HG03095 (cell line): ENCODE measurements at regions not wholly inside any gene's neighbourhood (a gene's known extent, or its start where the extent isn't known, plus 50 kb on each side); places are given as distances from the start of the nearest gene placed in this dataset.

Source experiments
- ATAC-seq: cut with Tn5 transposase; IDR thresholded peaks from one replicate; pipeline ENCODE4 v1.9.1; 2021; ENCODE audit warnings: moderate library complexity; ENCODE audit not compliant: unreplicated experiment

DNA sequence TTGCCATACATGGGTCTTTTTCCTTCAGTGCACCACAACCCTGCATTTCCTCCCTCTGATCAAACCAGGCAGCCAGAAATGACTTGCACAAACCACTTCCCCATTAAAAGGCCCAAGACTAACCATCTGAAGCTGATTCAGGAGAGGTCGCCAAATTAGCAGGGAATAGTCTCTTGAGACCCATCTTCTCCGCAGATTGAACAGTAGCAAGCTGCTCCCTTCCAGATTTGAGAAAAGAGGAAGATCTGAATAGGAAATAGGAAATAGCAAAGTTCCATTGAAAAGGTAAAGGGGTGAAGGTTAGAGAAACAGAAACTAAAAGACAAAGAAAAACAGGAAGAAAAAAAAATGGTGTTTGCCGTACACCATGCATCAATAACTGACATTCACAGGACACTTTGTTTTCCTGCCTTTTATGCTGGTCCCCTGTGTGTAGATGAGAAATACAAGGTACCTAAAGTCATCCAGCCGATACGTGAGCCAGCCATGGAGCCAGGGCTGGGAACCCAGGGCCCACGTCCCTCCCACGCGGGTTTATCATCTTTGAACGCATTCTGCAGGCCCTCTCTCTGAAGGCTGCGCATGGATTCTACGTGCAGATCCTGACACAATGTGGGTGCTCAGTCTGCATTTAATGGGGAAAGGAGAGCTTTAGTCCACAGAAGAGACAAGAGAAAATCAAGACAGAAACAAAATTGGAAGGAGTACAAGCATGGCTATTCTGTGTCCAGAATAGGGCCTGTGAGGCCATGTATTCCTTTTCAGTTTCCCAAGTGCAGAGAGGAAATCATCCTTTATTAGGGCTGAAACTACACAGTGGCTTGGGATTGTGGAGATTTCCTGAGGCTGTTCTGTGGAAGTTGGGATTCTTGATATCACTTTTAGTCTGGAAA is 268.4 kb upstream of the NPVF start:
- peak; percentile 84 for ATAC-seq

DNA sequence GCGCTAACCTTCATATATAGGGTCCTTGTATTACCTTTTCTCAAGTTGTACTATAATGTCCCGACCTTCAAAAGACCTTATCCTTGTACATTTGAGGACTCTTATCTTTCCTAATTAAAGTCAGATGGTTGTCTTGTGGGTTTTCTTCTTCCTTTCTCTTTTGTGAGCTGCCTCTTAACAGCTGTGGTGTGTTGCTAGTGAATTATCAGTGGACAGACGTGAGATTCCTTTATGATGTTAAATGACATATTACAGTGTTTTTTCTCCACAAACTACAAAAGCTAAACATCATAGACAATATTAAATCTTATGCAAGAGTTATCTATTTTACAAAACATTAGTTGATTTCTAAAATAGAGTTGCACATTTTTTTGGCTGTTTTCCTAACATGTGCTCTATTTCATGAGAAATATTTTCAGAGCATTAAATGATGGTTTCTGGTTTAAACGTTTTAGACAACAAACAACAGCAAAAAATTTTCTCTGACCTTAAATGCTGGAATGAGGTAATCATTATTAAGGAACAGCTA is 272.2 kb upstream of the NPVF start:
- ATAC-seq: no peak

- no peak for ATAC-seq
Observed at GRCh38 chr7:25503306-25503705, 275.0 kb upstream of the NPVF start.

DNA sequence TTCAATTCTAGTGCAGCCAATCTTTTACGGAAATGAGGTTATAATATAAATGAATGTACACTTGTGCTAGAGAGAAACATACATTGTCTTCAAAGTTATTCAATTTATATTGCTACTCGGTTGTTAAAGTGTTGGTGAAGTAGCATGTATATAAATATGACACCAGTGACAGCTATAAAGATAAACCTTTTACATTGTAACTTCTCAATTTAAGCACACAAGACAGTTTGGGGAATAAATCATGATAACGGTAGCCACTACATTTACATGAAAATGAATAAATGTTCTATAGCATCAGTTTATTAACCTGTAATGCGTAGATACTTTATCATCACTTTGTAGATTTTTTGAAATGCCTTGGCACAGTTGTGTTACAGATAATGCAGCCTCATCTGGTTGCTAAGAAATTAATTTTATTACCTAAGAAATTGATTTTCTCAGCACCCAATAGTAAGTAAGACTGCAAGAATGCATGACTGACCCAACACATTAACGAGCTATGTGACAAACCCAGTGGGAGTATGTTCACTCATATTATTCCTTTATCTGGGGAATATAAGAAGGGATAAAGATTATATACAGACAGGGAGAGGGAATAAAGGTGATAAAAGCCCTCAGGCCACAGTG is 283.9 kb upstream of the NPVF start:
- ATAC-seq: no peak

- no peak for ATAC-seq
Observed at GRCh38 chr7:25515633-25516275, 287.5 kb upstream of the NPVF start.

GRCh38 chr7:25517906-25518305 is 289.6 kb upstream of the NPVF start:
- no peak for ATAC-seq

GRCh38 chr7:25520017-25520416 is 291.7 kb upstream of the NPVF start:
- ATAC-seq: no peak

DNA sequence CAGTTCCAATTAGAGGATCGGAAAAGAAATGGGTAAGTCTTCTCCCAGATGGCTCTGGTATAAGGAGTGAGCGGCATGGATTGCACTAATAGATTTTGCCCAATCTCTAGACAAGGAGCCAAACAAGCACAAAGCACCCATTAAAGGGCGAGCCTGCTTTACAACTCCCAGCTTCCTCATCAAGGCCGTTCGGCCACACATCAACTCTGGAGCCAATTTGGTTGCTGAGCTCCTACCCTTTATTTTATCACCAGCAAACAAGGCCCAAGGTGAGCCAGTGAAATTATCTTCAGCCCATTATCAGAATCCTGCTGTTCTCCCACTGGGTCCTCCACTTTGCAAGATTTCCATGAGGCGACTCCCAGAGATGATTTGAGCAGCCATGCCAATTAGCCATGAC is 292.2 kb upstream of the NPVF start:
- no peak for ATAC-seq

GRCh38 chr7:25521236-25521635 is 292.9 kb upstream of the NPVF start:
- ATAC-seq: no peak

DNA sequence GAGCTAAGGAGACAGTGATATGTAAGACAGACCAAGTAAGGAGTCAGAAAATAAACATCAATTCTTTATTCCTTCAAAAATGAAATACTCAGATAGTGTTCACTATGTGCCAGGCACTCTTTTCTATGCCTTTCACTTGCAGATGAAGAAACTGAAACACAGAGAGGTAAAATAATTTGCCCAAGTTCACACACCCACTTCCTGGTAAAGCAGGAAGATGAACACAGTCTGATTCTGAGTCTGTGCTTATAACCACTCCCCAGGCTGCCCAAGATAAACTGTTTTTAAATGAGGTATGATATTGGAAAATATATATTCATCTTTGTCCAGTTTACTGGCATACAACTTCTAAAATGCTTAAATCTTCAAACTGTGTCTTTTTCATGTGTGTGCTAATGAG is 294.4 kb upstream of the NPVF start:
- no peak for ATAC-seq

GRCh38 chr7:25527665-25528170 is 299.4 kb upstream of the NPVF start:
- ATAC-seq: no peak

- ATAC-seq: no peak
Observed at GRCh38 chr7:25529320-25529719, 301.0 kb upstream of the NPVF start.

DNA sequence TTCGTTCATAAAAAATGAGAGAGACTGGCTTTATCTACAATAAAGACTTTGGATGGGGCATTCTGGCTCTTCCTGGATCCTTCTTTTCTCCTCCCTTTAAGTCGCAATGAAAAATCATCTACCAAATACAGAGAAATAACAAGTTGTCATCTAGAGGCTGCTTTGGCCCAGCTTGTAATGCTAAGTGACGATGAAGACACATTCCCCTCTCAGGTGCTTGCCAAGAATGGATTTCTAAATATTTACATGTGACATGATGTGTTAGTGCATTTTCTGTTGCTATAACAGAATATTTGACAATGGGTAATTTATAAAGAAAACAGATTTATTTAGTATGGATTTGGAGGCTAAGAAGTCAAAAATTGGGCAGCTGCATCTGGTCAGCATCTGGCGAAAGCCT is 308.6 kb upstream of the NPVF start:
- no peak for ATAC-seq

DNA sequence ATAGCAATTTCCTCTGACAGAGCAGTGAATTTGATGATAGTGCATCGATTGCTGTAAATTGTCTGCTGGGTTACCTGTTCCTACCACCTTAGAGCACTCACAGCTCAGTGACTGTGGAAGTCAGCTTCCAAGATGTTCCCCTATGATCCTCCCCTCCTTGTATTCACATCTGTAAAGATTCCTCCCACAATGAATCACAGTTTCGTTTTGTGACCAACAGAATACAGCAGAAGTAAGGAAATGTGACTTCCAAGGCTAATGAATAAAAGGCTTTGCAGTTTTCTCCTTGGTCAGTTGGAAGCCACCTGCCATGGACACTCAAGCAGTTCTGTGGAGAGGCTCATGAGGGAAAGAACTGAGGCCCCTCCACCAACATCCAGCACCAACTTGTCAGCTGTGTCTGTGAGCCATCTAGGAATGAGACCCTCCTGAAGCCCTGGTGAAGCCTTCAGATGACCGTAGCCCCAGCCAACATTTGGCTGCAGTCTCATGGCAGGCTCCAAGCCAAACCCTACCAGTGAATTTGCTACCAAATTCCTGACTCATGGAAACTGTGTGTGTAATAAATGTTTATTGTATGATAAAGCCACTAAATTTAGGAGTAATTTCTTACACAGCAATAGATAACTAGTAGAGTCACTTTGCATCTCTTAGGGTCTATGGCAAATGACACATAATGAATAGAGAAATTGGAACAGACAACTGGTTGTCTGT is 309.5 kb upstream of the NPVF start:
- no peak for ATAC-seq

GRCh38 chr7:25541094-25541821 is 313.0 kb upstream of the NPVF start:
- no peak for ATAC-seq

DNA sequence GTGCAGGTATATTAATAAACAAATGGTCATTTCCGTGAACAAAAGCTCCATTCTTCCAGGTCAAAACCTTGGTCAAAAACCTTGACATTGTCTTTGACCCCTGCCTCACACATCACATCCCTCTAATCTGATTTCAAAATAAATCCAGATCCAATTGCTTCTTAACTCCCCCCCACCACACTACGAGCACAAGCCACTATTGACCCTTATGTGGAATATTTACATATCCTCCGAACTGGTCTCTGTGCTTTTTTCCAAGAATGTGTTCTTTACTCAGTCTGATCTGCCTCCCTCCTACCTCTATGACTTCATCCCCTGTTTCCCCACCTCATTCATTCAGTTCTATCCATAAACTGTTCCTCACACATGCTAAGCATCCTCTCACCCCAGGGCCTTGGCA is 313.6 kb upstream of the NPVF start:
- ATAC-seq: no peak

DNA sequence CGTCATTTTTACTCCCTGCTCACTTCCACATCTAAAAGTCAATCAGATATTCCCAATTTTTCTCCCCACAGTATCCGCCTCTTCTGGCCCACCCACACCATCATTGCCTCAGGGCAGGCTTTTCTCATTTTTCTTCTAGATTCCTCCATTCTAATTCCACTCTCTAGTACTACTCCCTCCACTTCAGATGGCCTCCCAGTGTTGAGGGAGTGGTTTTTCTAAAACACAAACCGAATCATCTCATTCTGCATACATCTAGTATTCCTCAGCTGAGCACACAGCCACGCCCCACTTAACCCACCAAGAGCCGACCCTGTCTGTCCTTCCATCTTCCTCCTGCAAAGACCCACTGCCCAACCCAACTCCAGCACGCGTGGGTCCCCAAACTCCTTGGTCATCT is 314.9 kb upstream of the NPVF start:
- ATAC-seq: no peak

DNA sequence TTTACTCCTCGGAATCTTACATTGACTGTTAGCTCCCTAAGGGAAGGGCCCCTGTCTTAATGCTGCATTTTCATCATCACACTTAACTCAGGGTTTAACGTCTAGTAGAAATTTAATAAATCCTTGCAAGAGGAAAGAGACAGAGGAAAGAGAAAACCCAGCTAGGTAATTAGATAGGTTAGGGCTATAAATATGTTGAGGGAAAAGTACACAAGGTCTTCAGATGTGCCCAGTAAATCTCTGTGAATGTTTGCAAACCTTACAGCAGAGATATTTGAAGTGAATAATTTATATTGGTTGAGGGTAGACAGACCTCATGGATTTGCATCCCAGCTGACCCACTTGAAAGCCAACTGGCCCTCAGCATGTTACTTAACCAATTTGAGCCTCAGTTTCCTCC is 315.5 kb upstream of the NPVF start:
- ATAC-seq: no peak

DNA sequence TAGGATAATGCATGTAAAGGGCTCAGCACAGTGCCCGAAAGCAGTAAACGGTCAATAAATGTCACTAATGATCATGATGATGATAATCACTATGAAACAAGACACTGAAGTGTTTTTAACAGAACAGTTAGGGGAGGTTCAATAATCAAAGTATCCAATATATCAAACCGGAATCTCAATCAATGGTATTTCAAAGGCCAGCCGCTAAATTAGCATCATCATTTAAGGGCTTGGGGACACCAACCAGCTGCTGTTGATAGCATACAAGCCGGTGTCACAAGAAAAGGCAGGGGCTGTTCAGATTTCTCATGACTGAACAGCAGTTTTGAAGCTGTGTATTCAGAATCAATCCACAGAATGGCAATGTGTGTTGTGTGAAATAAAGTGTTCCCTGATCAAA is 316.0 kb upstream of the NPVF start:
- ATAC-seq: no peak
